Right lobe of liver (tissue), 6 donors: ENCODE measurements at regions not wholly inside any gene's neighbourhood (a gene's known extent, or its start where the extent isn't known, plus 50 kb on each side); places are given as distances from the start of the nearest gene placed in this dataset.

Experiments used
- ATAC-seq, 4 donors: fragments of 200-7000 bp; cut with Tn5 transposase; one replicate each; pipeline ENCODE4 v1.9.1; 2020; ENCODE audit warnings: mild to moderate bottlenecking in 4 of 4, moderate library complexity in 4 of 4
- DNase-seq, 3 donors: peaks; one replicate each; pipeline ENCODE4 v3.0.0-alpha.2; 2020
- H3K27ac ChIP-seq, 3 donors: fragments of 200-600 bp; one replicate each; pipeline ENCODE4 v1.8.0; 2022
- H3K27me3 ChIP-seq, 2 donors: fragments of 200-600 bp; one replicate each; pipeline ENCODE4 v1.8.0; 2022
- H3K36me3 ChIP-seq, 4 donors: fragments of 200-600 bp; sonication (generic) in 1 of 4; one replicate each; pipeline versions ENCODE4 v1.5.1 to v1.8.0; 2017 to 2022; ENCODE audit warnings: control low read depth in 1 of 4
- H3K4me1 ChIP-seq, 4 donors: fragments of 200-600 bp; sonication (generic) in 1 of 4; one replicate each; pipeline versions ENCODE4 v1.5.1 to v1.8.0; 2017 to 2022; ENCODE audit warnings: control low read depth in 1 of 4
- H3K4me3 ChIP-seq, 3 donors: fragments of 200-600 bp; one replicate each; pipeline ENCODE4 v1.8.0; 2022
- H3K9me3 ChIP-seq, 4 donors: fragments of 200-600 bp; sonication (generic) in 1 of 4; one replicate each; pipeline versions ENCODE4 v1.5.1 to v1.8.0; 2017 to 2022; ENCODE audit warnings: control low read depth in 1 of 4
- POLR2A ChIP-seq: fragments of 450-650 bp; IDR thresholded peaks from one replicate; pipeline ENCODE4 v1.6.1; 2017; ENCODE audit warnings: antibody characterized with exemption, mild to moderate bottlenecking
- WGBS: methylation state at CpG from one replicate; pipeline ENCODE4 v1.1.6; 2018; ENCODE audit warnings: low coverage, low lambda C conversion rate; ENCODE audit not compliant: insufficient coverage; ENCODE audit errors: missing lambda C conversion rate; 5-methylcytosine and 5-hydroxymethylcytosine counted together
- intact Hi-C, 2 donors: fragments of 100-400 bp; cut with DNase I; formaldehyde crosslinking; loops; one replicate each; pipeline versions ENCODE4 v1.11.2 to v1.14.1; 2022
- TF ChIP-seq, protein P1 (sequence below), 4 donors: fragments of 200-600 bp in 3 of 4; fragments of 450-650 bp in 1 of 4; IDR thresholded peaks; one replicate each; pipeline versions ENCODE4 v1.5.1 to v1.8.0; 2016 to 2022; ENCODE audit warnings: antibody characterized with exemption in 4 of 4, mild to moderate bottlenecking in 2 of 4
- donor health status: DM: no; HTN: yes; CAD: no.
- donor health status: DM: no; HTN: no; CAD: no.
- donor health status: DM: no; HTN: no; CAD: no.
- donor health status: DM: no; HTN: yes; CAD: no.
- donor health status: DM: no; HTN: yes; CAD: no.

- Histone ChIP-seq H3K4me3 (no peak overlapping the region), H3K4me1 (no peaks in the 10 kb centered on the region), H3K9me3 (no peaks in the 10 kb centered on the region), H3K27ac (no peak overlapping the region), H3K36me3 (no peaks in the 10 kb centered on the region), H3K27me3 (no peaks in the 10 kb centered on the region)
- WGBS: no CpG with 5 or more reads among the region's 6 CpGs
- intact Hi-C loops: no loop called here
- DNase-seq (no peak), ATAC-seq (no peak)
- TF ChIP-seq, protein P1, sequence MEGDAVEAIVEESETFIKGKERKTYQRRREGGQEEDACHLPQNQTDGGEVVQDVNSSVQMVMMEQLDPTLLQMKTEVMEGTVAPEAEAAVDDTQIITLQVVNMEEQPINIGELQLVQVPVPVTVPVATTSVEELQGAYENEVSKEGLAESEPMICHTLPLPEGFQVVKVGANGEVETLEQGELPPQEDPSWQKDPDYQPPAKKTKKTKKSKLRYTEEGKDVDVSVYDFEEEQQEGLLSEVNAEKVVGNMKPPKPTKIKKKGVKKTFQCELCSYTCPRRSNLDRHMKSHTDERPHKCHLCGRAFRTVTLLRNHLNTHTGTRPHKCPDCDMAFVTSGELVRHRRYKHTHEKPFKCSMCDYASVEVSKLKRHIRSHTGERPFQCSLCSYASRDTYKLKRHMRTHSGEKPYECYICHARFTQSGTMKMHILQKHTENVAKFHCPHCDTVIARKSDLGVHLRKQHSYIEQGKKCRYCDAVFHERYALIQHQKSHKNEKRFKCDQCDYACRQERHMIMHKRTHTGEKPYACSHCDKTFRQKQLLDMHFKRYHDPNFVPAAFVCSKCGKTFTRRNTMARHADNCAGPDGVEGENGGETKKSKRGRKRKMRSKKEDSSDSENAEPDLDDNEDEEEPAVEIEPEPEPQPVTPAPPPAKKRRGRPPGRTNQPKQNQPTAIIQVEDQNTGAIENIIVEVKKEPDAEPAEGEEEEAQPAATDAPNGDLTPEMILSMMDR (IDR thresholded peaks at IDR 0.05): no peak
- no peak for TF ChIP-seq POLR2A
Measured at GRCh38 chr20:59413326-59413865, 113.0 kb downstream of the EDN3 start.

DNA sequence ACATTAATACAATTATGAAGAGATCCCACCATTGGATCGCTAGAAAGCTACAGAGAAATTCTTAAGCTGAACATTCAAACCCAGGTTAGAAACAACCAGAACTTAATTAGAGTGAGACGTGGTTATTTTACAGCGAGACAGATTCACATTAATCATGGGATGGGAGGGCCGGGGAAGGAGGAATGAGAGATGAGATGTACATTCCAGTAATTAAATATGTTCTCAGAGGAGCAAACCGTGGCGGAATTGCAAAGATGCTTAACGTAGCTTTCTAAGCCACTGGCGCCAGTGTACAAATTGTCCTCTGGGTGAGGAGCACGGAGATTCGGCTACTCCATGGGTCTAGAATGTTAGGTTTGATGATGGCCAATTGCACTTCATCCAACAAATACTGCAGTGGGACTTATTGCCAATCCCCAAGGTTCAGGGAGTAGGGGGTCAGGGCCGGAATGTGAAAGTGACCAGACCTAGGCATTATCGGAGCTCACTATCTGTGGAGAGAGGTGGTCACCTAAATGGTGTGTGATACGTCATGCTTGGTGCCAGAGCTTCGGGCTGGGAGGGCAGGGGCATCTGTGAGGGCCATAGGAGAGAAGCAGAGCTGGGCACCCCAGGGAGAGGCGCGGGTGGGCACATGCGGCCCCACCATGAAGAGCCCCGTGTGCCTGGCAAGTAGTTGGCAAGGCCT, 114.7 kb downstream of the EDN3 start:
- Histone ChIP-seq H3K36me3 (no peaks in the 10 kb centered on the region), H3K27me3 (no peaks in the 10 kb centered on the region), H3K9me3 (no peaks in the 10 kb centered on the region), H3K4me1 (no peaks in the 10 kb centered on the region), H3K27ac (no peak overlapping the region), H3K4me3 (no peak overlapping the region)
- no peak for ATAC-seq
- TF ChIP-seq, protein P1 (IDR thresholded peaks at IDR 0.05): no peak
- no peak for TF ChIP-seq POLR2A
- 69% methylated on average over 17 of the region's 18 CpGs for WGBS
- intact Hi-C loops: no loop called here
- no peak for DNase-seq

DNA sequence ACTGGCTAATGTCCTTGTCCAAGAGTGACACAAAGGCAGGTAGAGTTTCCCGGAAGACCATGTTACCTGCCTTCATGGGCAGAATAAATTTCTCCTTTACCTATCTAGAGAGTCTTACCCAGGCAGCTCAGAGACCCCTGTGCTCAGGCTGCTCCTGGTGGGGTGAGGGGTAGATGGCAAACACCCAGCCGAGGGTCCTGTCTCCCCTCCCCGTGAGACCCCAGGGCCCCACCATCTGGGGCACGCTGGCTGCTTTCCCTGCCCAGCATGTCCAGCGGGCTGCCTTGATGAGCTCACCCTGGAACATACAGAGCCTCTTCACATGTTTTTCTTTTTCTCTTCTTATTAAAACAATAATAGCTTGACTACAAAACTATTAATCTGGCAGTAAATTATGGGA, 116.5 kb downstream of the EDN3 start:
- H3K27me3 ChIP-seq: no peaks in the 10 kb centered on the region
- no peaks in the 10 kb centered on the region for H3K36me3 ChIP-seq
- no peak for ATAC-seq
- H3K27ac ChIP-seq: no peak overlapping the region
- no peak overlapping the region for H3K4me3 ChIP-seq
- TF ChIP-seq, protein P1 (IDR thresholded peaks at IDR 0.05): no peak
- no peak for TF ChIP-seq POLR2A
- intact Hi-C loops: no loop called here
- no peaks in the 10 kb centered on the region for H3K4me1 ChIP-seq
- no peak for DNase-seq
- WGBS: 58% methylated on average over 3 of the region's 5 CpGs
- H3K9me3 ChIP-seq: no peaks in the 10 kb centered on the region

DNA sequence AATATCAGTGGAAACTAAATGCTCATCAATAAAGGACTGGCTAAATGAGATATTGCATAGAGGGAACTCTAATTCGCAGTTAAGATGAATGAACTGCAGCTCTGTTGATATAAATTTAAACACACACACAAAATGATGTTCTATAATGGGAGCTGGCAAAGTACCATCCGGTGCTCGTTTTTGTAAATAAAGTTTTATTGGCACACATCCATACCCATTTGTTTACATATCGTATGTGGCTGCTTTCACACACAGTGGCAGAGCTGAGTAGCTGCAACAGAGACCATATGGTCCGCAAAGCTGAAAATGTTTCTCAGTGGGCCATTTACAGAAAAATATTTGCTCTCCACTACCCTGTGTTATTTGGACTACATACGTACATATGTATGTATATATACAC, 120.7 kb downstream of the EDN3 start:
- H3K27me3 ChIP-seq: no peaks in the 10 kb centered on the region
- no peak overlapping the region for H3K27ac ChIP-seq
- DNase-seq (no peak), ATAC-seq (no peak)
- H3K4me1 ChIP-seq: no peaks in the 10 kb centered on the region
- no peaks in the 10 kb centered on the region for H3K9me3 ChIP-seq
- WGBS: 57% methylated on average over 6 of the region's 6 CpGs
- TF ChIP-seq POLR2A: no peak
- TF ChIP-seq, protein P1 (IDR thresholded peaks at IDR 0.05): no peak
- H3K36me3 ChIP-seq: no peaks in the 10 kb centered on the region
- no peak overlapping the region for H3K4me3 ChIP-seq
- intact Hi-C loops: no loop called here
